Stimulated activated CD4-positive, alpha-beta T cell treated with anti-CD3 and anti-CD28 coated beads, Interleukin-4, amount 100 ng/mL, for 1 hour (primary cell): ENCODE measurements at regions not wholly inside any gene's neighbourhood (a gene's known extent, or its start where the extent isn't known, plus 50 kb on each side); places are given as distances from the start of the nearest gene placed in this dataset.
"Not testable (repeated sequence)": the region's sequence is repeated elsewhere in the genome, so short reads cannot be mapped to it uniquely, and the experiment has no call there.

Experiments used
- DNase-seq: peaks from one replicate; pipeline ENCODE4 v3.0.0-alpha.2; 2020

- no peak for DNase-seq
Observed at GRCh38 chr13:71213252-71213821, 653.7 kb downstream of the DACH1 start.

GRCh38 chr13:71210861-71211260 lies 656.1 kb downstream of the DACH1 start:
- DNase-seq, result no peak

- no peak for DNase-seq
Observed at GRCh38 chr13:71209217-71209616, 657.8 kb downstream of the DACH1 start.

GRCh38 chr13:71184583-71184982 lies 682.4 kb downstream of the DACH1 start:
- not testable (repeated sequence) for DNase-seq

- DNase-seq, result not testable (repeated sequence)
Observed at GRCh38 chr13:71183352-71183751, 683.7 kb downstream of the DACH1 start.

GRCh38 chr13:71171740-71172139 lies 695.3 kb downstream of the DACH1 start:
- DNase-seq, result no peak

- no peak for DNase-seq
Observed at GRCh38 chr13:71169180-71169579, 697.8 kb downstream of the DACH1 start.

- DNase-seq, result no peak
Observed at GRCh38 chr13:71156550-71156949, 710.5 kb downstream of the DACH1 start.

- DNase-seq, result no peak
Observed at GRCh38 chr13:71149498-71150363, 717.3 kb downstream of the DACH1 start.

GRCh38 chr13:71149046-71149445 lies 718.0 kb downstream of the DACH1 start:
- no peak for DNase-seq

- DNase-seq, result no peak
Observed at GRCh38 chr13:71148396-71148795, 718.6 kb downstream of the DACH1 start.

GRCh38 chr13:71144883-71145282 lies 722.1 kb downstream of the DACH1 start:
- DNase-seq, result no peak

GRCh38 chr13:71137101-71137500 lies 729.9 kb downstream of the DACH1 start:
- DNase-seq, result no peak

GRCh38 chr13:71124230-71124629 lies 742.8 kb downstream of the DACH1 start:
- no peak for DNase-seq

- DNase-seq, result no peak
Observed at GRCh38 chr13:71118779-71119364, 748.1 kb downstream of the DACH1 start.

GRCh38 chr13:71117920-71118319 lies 749.1 kb downstream of the DACH1 start:
- no peak for DNase-seq

- no peak for DNase-seq
Observed at GRCh38 chr13:71115301-71115700, 751.7 kb downstream of the DACH1 start.

GRCh38 chr13:71096421-71096820 lies 770.6 kb downstream of the DACH1 start:
- DNase-seq, result no peak

- DNase-seq, result no peak
Observed at GRCh38 chr13:71090990-71091389, 776.0 kb downstream of the DACH1 start.

- no peak for DNase-seq
Observed at GRCh38 chr13:71089056-71089455, 777.9 kb downstream of the DACH1 start.

- DNase-seq, result no peak
Observed at GRCh38 chr13:71087432-71087831, 779.6 kb downstream of the DACH1 start.

GRCh38 chr13:71087006-71087405 lies 780.0 kb downstream of the DACH1 start:
- DNase-seq, result no peak

- no peak for DNase-seq
Observed at GRCh38 chr13:71082631-71083030, 784.4 kb downstream of the DACH1 start.

- DNase-seq, result no peak
Observed at GRCh38 chr13:71079638-71080037, 787.4 kb downstream of the DACH1 start.
